PC-9 (cell line): ENCODE measurements at regions not wholly inside any gene's neighbourhood (a gene's known extent, or its start where the extent isn't known, plus 50 kb on each side); places are given as distances from the start of the nearest gene placed in this dataset.

Experiments
- BruUV-seq: library from RNA; stranded (reverse); fragments of 400-500 nt; replicated peaks from 2 replicates; lab custom pipeline; 2021; lab: Mats Ljungman, UMichigan
- CTCF ChIA-PET: fragments of 300-600 bp; sonication (Branson Sonifier 250); formaldehyde crosslinking; loops from one replicate; lab custom pipeline; 2022; ENCODE audit warnings: antibody characterized with exemption; lab: Charles Lee
- POLR2A ChIA-PET: fragments of 300-600 bp; sonication (Branson Sonifier 250); formaldehyde crosslinking; loops from one replicate; lab custom pipeline; 2022; ENCODE audit warnings: antibody characterized with exemption; ENCODE audit not compliant: unreplicated experiment; lab: Charles Lee
- DNase-seq, 2 experiments: peaks; one replicate each; pipeline versions ENCODE4 v3.0.0 to v3.0.0-alpha.2; 2015 to 2022; ENCODE audit warnings: mixed read lengths in 1 of 2
- H2AFZ ChIP-seq: fragments of 200-600 bp; sonication (generic); 2 replicates; pipeline ENCODE4 v1.8.1; 2017; ENCODE audit warnings: antibody characterized with exemption
- H3F3A ChIP-seq: fragments of 200-600 bp; sonication (generic); 2 replicates; pipeline ENCODE4 v1.8.1; 2017; ENCODE audit warnings: antibody characterized with exemption, mild to moderate bottlenecking, low read depth; ENCODE audit not compliant: insufficient read depth
- H3K27ac ChIP-seq: fragments of 200-600 bp; sonication (generic); 2 replicates; pipeline ENCODE4 v1.6.1; 2016; ENCODE audit warnings: mixed run types
- H3K27me3 ChIP-seq: fragments of 200-600 bp; sonication (generic); 2 replicates; pipeline ENCODE4 v1.6.1; 2016; ENCODE audit warnings: low read depth, mixed run types; ENCODE audit not compliant: insufficient read depth
- H3K36me3 ChIP-seq: fragments of 200-600 bp; sonication (generic); 2 replicates; pipeline ENCODE4 v1.6.1; 2016; ENCODE audit warnings: low read depth, mixed run types
- H3K4me1 ChIP-seq: fragments of 200-600 bp; sonication (generic); replicated peaks from 2 replicates; pipeline ENCODE4 v1.6.1; 2016; ENCODE audit warnings: mixed run types; ENCODE audit not compliant: insufficient read depth
- H3K4me2 ChIP-seq: fragments of 200-600 bp; sonication (generic); 2 replicates; pipeline ENCODE4 v1.6.1; 2017; ENCODE audit warnings: mixed run types
- H3K4me3 ChIP-seq: fragments of 200-600 bp; sonication (generic); 2 replicates; pipeline ENCODE4 v1.6.1; 2016; ENCODE audit warnings: mixed run types
- H3K79me2 ChIP-seq: fragments of 200-600 bp; sonication (generic); 2 replicates; pipeline ENCODE4 v1.6.1; 2017; ENCODE audit warnings: low read depth, mixed run types
- H3K9me2 ChIP-seq: fragments of 200-600 bp; sonication (generic); 2 replicates; pipeline ENCODE4 v1.8.1; 2017; ENCODE audit warnings: mild to moderate bottlenecking; ENCODE audit not compliant: insufficient read depth
- H3K9me3 ChIP-seq: fragments of 200-600 bp; sonication (generic); 2 replicates; pipeline ENCODE4 v1.8.1; 2016; ENCODE audit warnings: low read depth; ENCODE audit not compliant: insufficient read depth
- H4K20me1 ChIP-seq: fragments of 200-600 bp; sonication (generic); 2 replicates; pipeline ENCODE4 v1.8.1; 2017; ENCODE audit not compliant: insufficient read depth
- EZH2 ChIP-seq: fragments of 200-600 bp; sonication (generic); IDR thresholded peaks from 2 replicates; pipeline ENCODE4 v1.8.0; 2017; ENCODE audit warnings: antibody characterized with exemption, low read depth
- intact Hi-C: fragments of 100-400 bp; cut with micrococcal nuclease; formaldehyde crosslinking; loops from one replicate; pipeline ENCODE4 v1.10.0; 2022; ENCODE audit not compliant: unreplicated experiment
- TF ChIP-seq, protein P1 (sequence below): fragments of 200-600 bp; sonication (generic); conservative IDR thresholded peaks from 2 replicates; pipeline ENCODE4 v1.6.1; 2017; ENCODE audit warnings: mixed run types, antibody characterized with exemption, mild to moderate bottlenecking, moderate library complexity

DNA sequence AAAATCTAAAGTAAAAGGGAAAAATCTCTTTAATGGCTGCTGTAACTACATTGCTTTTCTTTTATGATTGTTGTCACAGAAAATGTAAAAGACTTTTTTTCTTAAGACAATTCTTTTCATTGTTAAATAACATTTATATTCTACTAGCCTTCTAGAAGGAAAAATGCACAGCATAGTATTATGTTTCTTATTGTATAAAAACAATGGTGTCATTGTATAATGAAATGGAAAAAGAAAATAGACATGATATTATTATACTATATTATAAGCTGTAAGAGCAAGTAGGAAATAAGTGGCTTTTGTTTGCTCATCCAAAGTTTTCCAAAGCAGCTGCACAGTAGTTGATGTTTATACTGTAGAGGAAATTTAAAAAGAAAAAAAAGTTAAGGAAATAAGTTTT lies 1021.7 kb downstream of the EFNA5 start:
- DNase-seq: no peak
- Histone ChIP-seq H3K4me2 (no peak overlapping the region), H3K79me2 (no peaks in the 10 kb centered on the region), H3K9me3 (no peaks in the 10 kb centered on the region), H3K9me2 (no peaks in the 10 kb centered on the region), H3K36me3 (no peaks in the 10 kb centered on the region), H3K27ac (no peak overlapping the region), H3K4me1 (no peaks in the 10 kb centered on the region), H3F3A (no peaks in the 10 kb centered on the region), H4K20me1 (no peaks in the 10 kb centered on the region), H3K4me3 (no peak overlapping the region), H2AFZ (no peak overlapping the region), H3K27me3 (no peaks in the 10 kb centered on the region)
- TF ChIP-seq, protein P1, sequence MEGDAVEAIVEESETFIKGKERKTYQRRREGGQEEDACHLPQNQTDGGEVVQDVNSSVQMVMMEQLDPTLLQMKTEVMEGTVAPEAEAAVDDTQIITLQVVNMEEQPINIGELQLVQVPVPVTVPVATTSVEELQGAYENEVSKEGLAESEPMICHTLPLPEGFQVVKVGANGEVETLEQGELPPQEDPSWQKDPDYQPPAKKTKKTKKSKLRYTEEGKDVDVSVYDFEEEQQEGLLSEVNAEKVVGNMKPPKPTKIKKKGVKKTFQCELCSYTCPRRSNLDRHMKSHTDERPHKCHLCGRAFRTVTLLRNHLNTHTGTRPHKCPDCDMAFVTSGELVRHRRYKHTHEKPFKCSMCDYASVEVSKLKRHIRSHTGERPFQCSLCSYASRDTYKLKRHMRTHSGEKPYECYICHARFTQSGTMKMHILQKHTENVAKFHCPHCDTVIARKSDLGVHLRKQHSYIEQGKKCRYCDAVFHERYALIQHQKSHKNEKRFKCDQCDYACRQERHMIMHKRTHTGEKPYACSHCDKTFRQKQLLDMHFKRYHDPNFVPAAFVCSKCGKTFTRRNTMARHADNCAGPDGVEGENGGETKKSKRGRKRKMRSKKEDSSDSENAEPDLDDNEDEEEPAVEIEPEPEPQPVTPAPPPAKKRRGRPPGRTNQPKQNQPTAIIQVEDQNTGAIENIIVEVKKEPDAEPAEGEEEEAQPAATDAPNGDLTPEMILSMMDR: no peak
- no peak for TF ChIP-seq EZH2
- intact Hi-C loops: no loop called here
- ChIA-PET POLR2A (interaction anchor here (0.7 kb wide), 1 partner anchor 1053 kb away, joined by 3 read pairs; no protein-coding TSS in a partner anchor), CTCF (no interaction called here)
- BruUV-seq: no TSS peak

DNA sequence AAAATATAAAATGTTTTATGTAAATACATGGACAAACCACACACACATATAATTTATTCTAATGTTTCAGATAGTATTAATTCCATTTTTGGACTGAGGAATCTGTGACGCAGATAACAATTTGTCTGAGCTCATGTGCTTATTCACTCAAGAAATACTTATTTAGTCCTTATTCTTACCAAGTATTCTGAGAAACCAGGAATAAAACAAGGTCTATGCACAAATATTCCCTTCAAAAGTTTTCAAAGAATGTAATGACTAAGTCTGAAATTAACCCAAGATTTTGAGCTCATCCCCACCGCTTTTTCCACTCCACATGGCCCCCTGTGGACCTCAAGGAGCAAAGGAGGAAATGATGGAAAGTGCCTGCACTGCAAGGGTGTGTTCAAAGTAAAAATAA lies 1022.3 kb downstream of the EFNA5 start:
- Histone ChIP-seq H3K36me3 (no peaks in the 10 kb centered on the region), H3K4me1 (no peaks in the 10 kb centered on the region), H3K9me2 (no peaks in the 10 kb centered on the region), H3K4me3 (no peak overlapping the region), H3K27ac (no peak overlapping the region), H3K9me3 (no peaks in the 10 kb centered on the region), H3K79me2 (no peaks in the 10 kb centered on the region), H3F3A (no peaks in the 10 kb centered on the region), H4K20me1 (no peaks in the 10 kb centered on the region), H3K27me3 (no peaks in the 10 kb centered on the region), H2AFZ (no peak overlapping the region), H3K4me2 (no peak overlapping the region)
- TF ChIP-seq, protein P1: no peak
- no peak for TF ChIP-seq EZH2
- no peak for DNase-seq
- ChIA-PET CTCF (no interaction called here), POLR2A (no interaction called here)
- intact Hi-C loops: no loop called here
- no TSS peak for BruUV-seq

GRCh38 chr5:106646106-106646505 lies 1024.6 kb downstream of the EFNA5 start:
- no peaks in the 10 kb centered on the region for H3K36me3 ChIP-seq
- no peak overlapping the region for H3K4me3 ChIP-seq
- H3K27ac ChIP-seq: no peak overlapping the region
- H3K4me1 ChIP-seq: no peaks in the 10 kb centered on the region
- BruUV-seq: no TSS peak
- no peak for DNase-seq
- no peaks in the 10 kb centered on the region for H3K9me3 ChIP-seq
- CTCF ChIA-PET: no interaction called here
- no peak overlapping the region for H3K4me2 ChIP-seq
- no peaks in the 10 kb centered on the region for H3F3A ChIP-seq
- H4K20me1 ChIP-seq: no peaks in the 10 kb centered on the region
- H3K27me3 ChIP-seq: no peaks in the 10 kb centered on the region
- H2AFZ ChIP-seq: no peak overlapping the region
- no peaks in the 10 kb centered on the region for H3K79me2 ChIP-seq
- no peaks in the 10 kb centered on the region for H3K9me2 ChIP-seq
- no peak for TF ChIP-seq EZH2
- TF ChIP-seq, protein P1: no peak
- intact Hi-C loops: no loop called here
- POLR2A ChIA-PET: no interaction called here
